Ascending aorta (tissue), 2 donors: ENCODE measurements at regions not wholly inside any gene's neighbourhood (a gene's known extent, or its start where the extent isn't known, plus 50 kb on each side); places are given as distances from the start of the nearest gene placed in this dataset.

ENCODE experiments used
- DNase-seq, 2 donors: peaks; one replicate each; pipeline ENCODE4 v3.0.0-alpha.2; 2019; ENCODE audit warnings: low spot score in 2 of 2
- H3K27ac ChIP-seq, 2 donors: fragments of 200-600 bp; sonication (generic); one replicate each; pipeline ENCODE4 v1.5.1; 2016 to 2017; ENCODE audit warnings: mild to moderate bottlenecking in 1 of 2
- H3K27me3 ChIP-seq: fragments of 200-600 bp; sonication (generic); one replicate; pipeline ENCODE4 v1.5.1; 2017
- H3K36me3 ChIP-seq, 2 donors: fragments of 200-600 bp; sonication (generic); one replicate each; pipeline ENCODE4 v1.5.1; 2016
- H3K4me1 ChIP-seq, 2 donors: fragments of 200-600 bp; sonication (generic); one replicate each; pipeline ENCODE4 v1.5.1; 2016 to 2017; ENCODE audit warnings: mild to moderate bottlenecking in 1 of 2
- H3K4me3 ChIP-seq, 2 donors: fragments of 200-600 bp; sonication (generic); one replicate each; pipeline ENCODE4 v1.5.1; 2016 to 2017; ENCODE audit warnings: mild to moderate bottlenecking in 1 of 2
- H3K9me3 ChIP-seq, 2 donors: fragments of 200-600 bp; sonication (generic); one replicate each; pipeline ENCODE4 v1.5.1; 2016
- intact Hi-C: fragments of 100-400 bp; cut with DNase I; formaldehyde crosslinking; loops from one replicate; pipeline ENCODE4 v1.15.1; 2023
- TF ChIP-seq, protein P1 (sequence below), 3 experiments: fragments of 200-600 bp in 2 of 3; fragments of 450-650 bp in 1 of 3; sonication (generic) in 2 of 3; IDR thresholded peaks; one replicate each; pipeline ENCODE4 v1.5.1; 2016 to 2019; ENCODE audit warnings: antibody characterized with exemption in 3 of 3, mild to moderate bottlenecking in 1 of 3, moderate library complexity in 1 of 3

DNA sequence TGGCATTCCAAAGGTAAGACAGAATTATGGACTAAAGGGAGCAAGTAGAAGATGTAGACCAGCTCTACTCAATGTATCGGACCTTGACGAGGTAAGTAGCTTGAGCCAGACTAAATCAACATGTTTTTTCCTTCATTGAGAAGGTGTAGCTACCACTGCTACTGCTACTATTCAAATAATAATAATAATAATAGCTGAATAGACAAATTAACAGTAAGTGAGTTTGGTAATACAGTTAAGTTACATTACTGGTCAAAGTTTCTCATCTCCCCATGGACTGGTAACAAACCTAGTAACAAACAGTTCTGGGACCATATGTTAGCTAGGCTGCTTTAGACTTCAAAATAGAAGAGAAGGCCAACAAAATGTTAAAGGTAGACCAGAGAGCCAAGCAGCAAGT lies 609.2 kb downstream of the TLE1 start:
- H3K9me3 ChIP-seq = no peaks in the 10 kb centered on the region
- no peak overlapping the region for H3K27ac ChIP-seq
- H3K4me3 ChIP-seq = no peak overlapping the region
- H3K4me1 ChIP-seq = peaks cover 0 to 16% of the 10 kb centered on the region in 2 donors
- TF ChIP-seq, protein P1, sequence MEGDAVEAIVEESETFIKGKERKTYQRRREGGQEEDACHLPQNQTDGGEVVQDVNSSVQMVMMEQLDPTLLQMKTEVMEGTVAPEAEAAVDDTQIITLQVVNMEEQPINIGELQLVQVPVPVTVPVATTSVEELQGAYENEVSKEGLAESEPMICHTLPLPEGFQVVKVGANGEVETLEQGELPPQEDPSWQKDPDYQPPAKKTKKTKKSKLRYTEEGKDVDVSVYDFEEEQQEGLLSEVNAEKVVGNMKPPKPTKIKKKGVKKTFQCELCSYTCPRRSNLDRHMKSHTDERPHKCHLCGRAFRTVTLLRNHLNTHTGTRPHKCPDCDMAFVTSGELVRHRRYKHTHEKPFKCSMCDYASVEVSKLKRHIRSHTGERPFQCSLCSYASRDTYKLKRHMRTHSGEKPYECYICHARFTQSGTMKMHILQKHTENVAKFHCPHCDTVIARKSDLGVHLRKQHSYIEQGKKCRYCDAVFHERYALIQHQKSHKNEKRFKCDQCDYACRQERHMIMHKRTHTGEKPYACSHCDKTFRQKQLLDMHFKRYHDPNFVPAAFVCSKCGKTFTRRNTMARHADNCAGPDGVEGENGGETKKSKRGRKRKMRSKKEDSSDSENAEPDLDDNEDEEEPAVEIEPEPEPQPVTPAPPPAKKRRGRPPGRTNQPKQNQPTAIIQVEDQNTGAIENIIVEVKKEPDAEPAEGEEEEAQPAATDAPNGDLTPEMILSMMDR (IDR thresholded peaks at IDR 0.05) = no peak
- no peaks in the 10 kb centered on the region for H3K27me3 ChIP-seq
- DNase-seq = no peak
- intact Hi-C loops = loop anchor here (10.0 kb wide), 3 partner anchors 315 to 615 kb away; no protein-coding TSS in a partner anchor
- H3K36me3 ChIP-seq = no peaks in the 10 kb centered on the region

DNA sequence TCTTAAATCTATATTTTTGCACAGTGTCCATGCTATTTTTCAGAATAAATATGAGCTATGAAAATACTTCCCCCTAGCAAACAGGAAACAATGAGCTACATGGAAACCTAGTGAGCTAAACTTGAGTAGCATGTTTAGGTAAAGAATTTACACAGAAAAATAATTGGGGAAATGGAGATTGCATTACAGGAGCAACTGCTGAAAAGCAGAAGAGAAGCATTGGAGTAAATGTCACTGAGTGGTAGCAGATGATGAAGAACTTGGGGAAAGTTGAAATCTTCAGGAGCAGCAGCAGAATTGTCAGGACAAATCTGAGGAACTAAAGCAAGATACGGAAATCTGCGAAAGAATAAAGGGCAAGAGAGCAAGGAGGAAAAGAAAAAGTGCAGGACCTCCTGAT lies 610.3 kb downstream of the TLE1 start:
- Histone ChIP-seq H3K4me1 (peaks cover 0 to 13% of the 10 kb centered on the region in 2 donors), H3K36me3 (no peaks in the 10 kb centered on the region), H3K9me3 (no peaks in the 10 kb centered on the region), H3K27me3 (no peaks in the 10 kb centered on the region), H3K27ac (no peak overlapping the region), H3K4me3 (no peak overlapping the region)
- DNase-seq = no peak
- TF ChIP-seq, protein P1 (IDR thresholded peaks at IDR 0.05) = no peak
- intact Hi-C loops = no loop called here

DNA sequence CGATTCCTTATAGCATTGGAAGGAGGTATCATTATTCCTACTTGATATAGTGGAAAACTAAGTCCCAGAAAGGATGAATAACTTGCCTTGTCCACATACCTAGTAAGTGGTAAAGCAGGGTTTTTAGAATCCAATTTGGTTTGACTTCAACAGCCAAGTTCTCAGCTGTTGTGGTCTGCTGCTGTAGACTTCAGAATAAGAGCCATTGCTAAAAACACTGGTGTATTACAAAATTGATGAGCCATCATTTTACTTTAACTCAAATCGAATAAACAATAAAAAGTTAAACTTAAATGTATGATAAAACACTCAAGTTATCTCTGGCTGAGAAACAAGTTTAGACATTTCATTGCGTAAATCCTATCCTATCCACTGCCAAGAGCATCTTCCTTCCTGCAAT lies 610.8 kb downstream of the TLE1 start:
- TF ChIP-seq, protein P1 (IDR thresholded peaks at IDR 0.05) = no peak
- intact Hi-C loops = no loop called here
- H3K27ac ChIP-seq = no peak overlapping the region

DNA sequence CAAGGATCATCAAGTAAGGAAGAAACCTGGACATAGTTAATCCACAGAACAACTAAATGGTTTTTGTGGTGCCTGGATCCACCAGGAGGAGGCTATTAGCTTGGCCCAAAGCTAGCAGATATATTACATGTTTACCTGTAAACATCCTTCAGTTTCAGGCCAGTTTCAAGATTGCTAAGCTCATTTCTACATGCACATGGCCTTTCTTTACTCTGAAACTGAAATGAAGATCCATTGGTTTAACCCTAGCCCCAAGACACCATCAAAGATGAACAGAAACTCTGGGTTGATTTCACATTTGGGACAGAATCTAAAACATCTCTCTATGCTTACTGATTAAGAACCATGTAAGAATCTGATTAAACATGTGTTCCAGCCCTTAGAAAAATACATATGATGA lies 611.8 kb downstream of the TLE1 start:
- Histone ChIP-seq H3K27me3 (no peaks in the 10 kb centered on the region), H3K4me3 (no peak overlapping the region), H3K36me3 (no peaks in the 10 kb centered on the region), H3K9me3 (no peaks in the 10 kb centered on the region), H3K4me1 (no peaks in the 10 kb centered on the region), H3K27ac (no peak overlapping the region)
- no peak for DNase-seq
- TF ChIP-seq, protein P1 (IDR thresholded peaks at IDR 0.05) = no peak
- intact Hi-C loops = no loop called here

More for the DNA sequence above, 610.8 kb downstream of the TLE1 start:
- DNase-seq = no peak
- Histone ChIP-seq H3K4me3 (no peak overlapping the region), H3K36me3 (no peaks in the 10 kb centered on the region), H3K9me3 (no peaks in the 10 kb centered on the region), H3K27me3 (no peaks in the 10 kb centered on the region), H3K4me1 (peaks cover 0 to 8% of the 10 kb centered on the region in 2 donors)

DNA sequence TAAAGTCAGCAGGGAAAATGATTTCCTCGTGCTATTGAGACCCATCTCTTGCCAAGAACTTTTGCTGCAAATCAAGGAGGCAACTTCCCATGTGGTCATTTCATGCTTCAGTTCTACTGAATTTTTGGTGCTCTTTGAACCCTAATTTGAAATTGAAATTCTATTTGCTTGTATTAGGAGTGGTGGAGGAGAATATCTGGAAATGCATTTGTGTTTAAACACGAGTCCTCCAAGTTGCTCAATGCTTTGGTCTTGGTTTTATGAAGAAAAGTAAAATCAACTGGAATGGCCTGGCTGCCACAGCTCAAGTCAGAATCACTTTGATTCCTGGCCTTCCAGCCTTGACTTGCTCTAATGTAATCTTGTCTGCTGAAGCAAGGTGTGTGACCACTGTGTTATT lies 613.2 kb downstream of the TLE1 start:
- H3K27ac ChIP-seq = no peak overlapping the region
- TF ChIP-seq, protein P1 (IDR thresholded peaks at IDR 0.05) = no peak
- H3K27me3 ChIP-seq = no peaks in the 10 kb centered on the region
- H3K36me3 ChIP-seq = no peaks in the 10 kb centered on the region
- H3K4me3 ChIP-seq = no peak overlapping the region
- H3K4me1 ChIP-seq = no peaks in the 10 kb centered on the region
- intact Hi-C loops = no loop called here
- no peak for DNase-seq
- no peaks in the 10 kb centered on the region for H3K9me3 ChIP-seq

DNA sequence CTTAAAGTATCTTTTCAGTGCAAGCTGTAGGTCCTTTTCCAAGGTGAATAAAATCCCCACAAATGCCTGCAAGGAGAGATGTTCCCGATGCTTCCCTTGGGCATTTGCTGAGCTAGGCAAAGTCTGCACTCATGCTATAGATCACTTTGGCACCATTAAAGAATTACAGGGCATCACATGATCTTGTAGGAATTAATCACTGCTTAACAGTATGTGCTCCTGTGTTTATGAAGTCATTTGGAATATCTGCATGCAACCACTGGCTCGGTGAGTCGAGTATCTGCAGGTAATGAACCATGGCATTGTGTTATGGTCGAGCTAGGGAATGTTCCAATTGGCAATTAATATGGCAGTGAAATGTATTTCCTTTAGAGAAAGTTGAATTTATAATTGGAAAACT lies 615.1 kb downstream of the TLE1 start:
- TF ChIP-seq, protein P1 (IDR thresholded peaks at IDR 0.05) = no peak
- H3K27ac ChIP-seq = no peak overlapping the region
- H3K4me1 ChIP-seq = no peaks in the 10 kb centered on the region
- no peak for DNase-seq
- H3K36me3 ChIP-seq = no peaks in the 10 kb centered on the region
- no peaks in the 10 kb centered on the region for H3K9me3 ChIP-seq
- H3K27me3 ChIP-seq = no peaks in the 10 kb centered on the region
- no peak overlapping the region for H3K4me3 ChIP-seq
- intact Hi-C loops = no loop called here
